Mammary epithelial cell (primary cell): ENCODE measurements at regions not wholly inside any gene's neighbourhood (a gene's known extent, or its start where the extent isn't known, plus 50 kb on each side); places are given as distances from the start of the nearest gene placed in this dataset.

Source experiments
- EZH2 ChIP-seq: IDR thresholded peaks from 2 replicates; pipeline ENCODE4 v1.6.1; 2012; ENCODE audit warnings: low read length, inconsistent platforms, borderline replicate concordance
- TF ChIP-seq, protein P1 (sequence below), 2 donors: IDR thresholded peaks in 1 of 2; conservative IDR thresholded peaks in 1 of 2; 2 replicates each; pipeline ENCODE4 v1.5.1; 2011 to 2012; ENCODE audit warnings: inconsistent platforms in 2 of 2, low read length in 2 of 2, mild to moderate bottlenecking in 2 of 2, control low read depth in 1 of 2, low read depth in 1 of 2; ENCODE audit not compliant: insufficient read depth in 1 of 2; ENCODE audit errors: extremely low read depth in 1 of 2

DNA sequence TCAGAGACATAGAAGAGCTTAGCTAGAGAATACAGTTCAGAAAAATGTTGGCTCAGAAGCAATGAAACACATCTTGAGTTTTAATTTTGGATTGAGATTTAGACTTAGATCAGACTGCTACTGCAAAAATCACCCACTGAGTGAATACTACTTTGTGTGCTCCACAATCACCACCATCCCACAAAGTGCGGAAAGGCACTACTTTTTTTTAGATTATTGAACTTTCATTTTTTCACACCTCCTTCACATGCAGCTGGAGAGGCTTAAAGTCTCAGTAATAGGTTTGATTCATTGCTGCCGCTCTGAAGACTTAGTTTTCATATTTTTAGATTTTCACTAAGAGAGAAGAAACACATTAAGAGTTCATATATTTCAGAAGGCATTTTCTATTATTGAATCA lies 289.9 kb upstream of the PRR20A start:
- TF ChIP-seq, protein P1, sequence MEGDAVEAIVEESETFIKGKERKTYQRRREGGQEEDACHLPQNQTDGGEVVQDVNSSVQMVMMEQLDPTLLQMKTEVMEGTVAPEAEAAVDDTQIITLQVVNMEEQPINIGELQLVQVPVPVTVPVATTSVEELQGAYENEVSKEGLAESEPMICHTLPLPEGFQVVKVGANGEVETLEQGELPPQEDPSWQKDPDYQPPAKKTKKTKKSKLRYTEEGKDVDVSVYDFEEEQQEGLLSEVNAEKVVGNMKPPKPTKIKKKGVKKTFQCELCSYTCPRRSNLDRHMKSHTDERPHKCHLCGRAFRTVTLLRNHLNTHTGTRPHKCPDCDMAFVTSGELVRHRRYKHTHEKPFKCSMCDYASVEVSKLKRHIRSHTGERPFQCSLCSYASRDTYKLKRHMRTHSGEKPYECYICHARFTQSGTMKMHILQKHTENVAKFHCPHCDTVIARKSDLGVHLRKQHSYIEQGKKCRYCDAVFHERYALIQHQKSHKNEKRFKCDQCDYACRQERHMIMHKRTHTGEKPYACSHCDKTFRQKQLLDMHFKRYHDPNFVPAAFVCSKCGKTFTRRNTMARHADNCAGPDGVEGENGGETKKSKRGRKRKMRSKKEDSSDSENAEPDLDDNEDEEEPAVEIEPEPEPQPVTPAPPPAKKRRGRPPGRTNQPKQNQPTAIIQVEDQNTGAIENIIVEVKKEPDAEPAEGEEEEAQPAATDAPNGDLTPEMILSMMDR (conservative IDR thresholded peaks at IDR 0.05 in 1 of 2, IDR thresholded peaks at IDR 0.05 in 1 of 2; ENCODE audit: extremely low read depth in 1 of 2, insufficient read depth in 1 of 2, low read depth in 1 of 2, low read length in 2 of 2): no peak
- TF ChIP-seq EZH2: no peak
